SK-N-SH (cell line): ENCODE measurements at regions not wholly inside any gene's neighbourhood (a gene's known extent, or its start where the extent isn't known, plus 50 kb on each side); places are given as distances from the start of the nearest gene placed in this dataset.

Experiments
- CTCF ChIA-PET: fragments of 300-600, 350-600 bp; formaldehyde crosslinking; extraction: SDS; loops from one replicate; lab custom pipeline; 2021; lab: Yijun Ruan, JAX
- POLR2A ChIA-PET: fragments of 350-600 bp; sonication (Branson Sonifier 250); formaldehyde crosslinking; extraction: SDS; loops from one replicate; lab custom pipeline; 2020; ENCODE audit warnings: antibody characterized with exemption, inconsistent platforms; lab: Yijun Ruan, JAX
- DNase-seq: peaks from one replicate; pipeline ENCODE4 v3.0.0; 2012
- H2AFZ ChIP-seq: fragments of 200-600 bp; sonication (generic); 2 replicates; pipeline ENCODE4 v1.8.1; 2016; ENCODE audit warnings: antibody characterized with exemption, mild to moderate bottlenecking, low read depth
- H3F3A ChIP-seq: fragments of 200-600 bp; sonication (generic); replicated peaks from 2 replicates; pipeline ENCODE3; 2016; ENCODE audit warnings: antibody characterized with exemption, mild to moderate bottlenecking; ENCODE audit not compliant: insufficient read depth
- H3K27ac ChIP-seq, 2 experiments: fragments of 200-500 bp in 1 of 2; fragments of 200-600 bp in 1 of 2; sonication (Bioruptor generic) in 1 of 2; sonication (generic), shearing (Covaris generic) in 1 of 2; 2 replicates each; pipeline versions ENCODE4 v1.5.1 to v1.6.1; 2014 to 2016; ENCODE audit warnings: low read depth in 2 of 2, inconsistent platforms in 1 of 2, low read length in 1 of 2, mild to moderate bottlenecking in 1 of 2, mixed read lengths in 1 of 2
- H3K27me3 ChIP-seq: fragments of 200-600 bp; sonication (generic), shearing (Covaris generic); 2 replicates; pipeline ENCODE4 v1.6.1; 2016; ENCODE audit warnings: mixed run types; ENCODE audit not compliant: insufficient read depth
- H3K36me3 ChIP-seq, 2 experiments: fragments of 200-500 bp in 1 of 2; fragments of 200-600 bp in 1 of 2; sonication (Bioruptor generic) in 1 of 2; sonication (generic) in 1 of 2; replicated peaks in 1 of 2; 2 replicates each; pipeline versions ENCODE3 to v1.5.1; 2014 to 2016; ENCODE audit warnings: low read length in 1 of 2, mild to moderate bottlenecking in 1 of 2; ENCODE audit not compliant: insufficient read depth in 2 of 2, control insufficient read depth in 1 of 2
- H3K4me1 ChIP-seq, 2 experiments: fragments of 200-500 bp in 1 of 2; fragments of 200-600 bp in 1 of 2; sonication (Bioruptor generic) in 1 of 2; sonication (generic), shearing (Covaris generic) in 1 of 2; 2 replicates each; pipeline versions ENCODE4 v1.5.1 to v1.6.1; 2014 to 2016; ENCODE audit warnings: low read depth in 1 of 2, low read length in 1 of 2, mixed run types in 1 of 2; ENCODE audit not compliant: insufficient read depth in 2 of 2, control insufficient read depth in 1 of 2
- H3K4me2 ChIP-seq: fragments of 200-600 bp; sonication (generic), shearing (Covaris generic); 2 replicates; pipeline ENCODE4 v1.6.1; 2017; ENCODE audit warnings: mixed run types
- H3K4me3 ChIP-seq, 2 experiments: fragments of 200-500 bp in 1 of 2; fragments of 200-600 bp in 1 of 2; sonication (Bioruptor generic) in 1 of 2; sonication (generic), shearing (Covaris generic) in 1 of 2; 2 replicates each; pipeline versions ENCODE4 v1.5.1 to v1.8.1; 2014 to 2016; ENCODE audit warnings: low read depth in 2 of 2, inconsistent platforms in 1 of 2, low read length in 1 of 2, mild to moderate bottlenecking in 1 of 2, mixed read lengths in 1 of 2, moderate library complexity in 1 of 2
- H3K79me2 ChIP-seq: fragments of 200-600 bp; sonication (generic); 2 replicates; pipeline ENCODE4 v1.8.1; 2017; ENCODE audit warnings: mild to moderate bottlenecking; ENCODE audit not compliant: insufficient read depth
- H3K9ac ChIP-seq: fragments of 200-600 bp; sonication (generic); 2 replicates; pipeline ENCODE4 v1.6.1; 2017; ENCODE audit warnings: mixed run types
- H3K9me2 ChIP-seq: fragments of 200-600 bp; sonication (generic); 2 replicates; pipeline ENCODE4 v1.6.1; 2017; ENCODE audit warnings: mixed run types
- H3K9me3 ChIP-seq: fragments of 200-600 bp; sonication (generic); 2 replicates; pipeline ENCODE4 v1.6.1; 2017; ENCODE audit warnings: mixed run types, mild to moderate bottlenecking, moderate library complexity
- H4K20me1 ChIP-seq: fragments of 200-600 bp; sonication (generic); 2 replicates; pipeline ENCODE4 v1.6.1; 2017; ENCODE audit warnings: mild to moderate bottlenecking, mixed run types; ENCODE audit not compliant: insufficient read depth
- ELF1 ChIP-seq: IDR thresholded peaks from 2 replicates; pipeline ENCODE4 v1.4.0; 2012
- EP300 ChIP-seq, 2 experiments: IDR thresholded peaks; 2 replicates each; pipeline versions ENCODE4 v1.4.0 to v1.6.1; 2012; ENCODE audit warnings: borderline replicate concordance in 1 of 2, low read depth in 1 of 2, low read length in 1 of 2
- EZH2phosphoT487 ChIP-seq: fragments of 200-600 bp; sonication (generic); IDR thresholded peaks from 2 replicates; pipeline ENCODE4 v1.6.1; 2017; ENCODE audit warnings: low read depth, mixed run types, mild to moderate bottlenecking, antibody characterized with exemption, moderate library complexity, borderline replicate concordance
- FOSL2 ChIP-seq: IDR thresholded peaks from 2 replicates; pipeline ENCODE4 v1.4.0; 2012; ENCODE audit warnings: low read depth, mild to moderate bottlenecking, moderate library complexity, borderline replicate concordance
- FOXM1 ChIP-seq: IDR thresholded peaks from 2 replicates; pipeline ENCODE4 v1.4.0; 2012; ENCODE audit warnings: low read depth, mild to moderate bottlenecking
- GABPA ChIP-seq: IDR thresholded peaks from 2 replicates; pipeline ENCODE4 v1.4.0; 2012; ENCODE audit warnings: low read depth, mild to moderate bottlenecking
- GATA2 ChIP-seq: sonication (generic); formaldehyde crosslinking; IDR thresholded peaks from 2 replicates; pipeline ENCODE4 v1.5.0; 2020; ENCODE audit warnings: mild to moderate bottlenecking, missing genetic modification reagents
- IRF3 ChIP-seq: fragments of 150-350 bp; IDR thresholded peaks from 2 replicates; pipeline ENCODE4 v1.6.1; 2016; ENCODE audit warnings: mild to moderate bottlenecking, low read depth, low read length
- MAX ChIP-seq: IDR thresholded peaks from 2 replicates; pipeline ENCODE4 v1.4.0; 2012; ENCODE audit warnings: low read depth
- MEF2A ChIP-seq: IDR thresholded peaks from 2 replicates; pipeline ENCODE4 v1.4.0; 2012; ENCODE audit warnings: low read depth, borderline replicate concordance
- MXI1 ChIP-seq: IDR thresholded peaks from 2 replicates; pipeline ENCODE4 v1.6.1; 2012; ENCODE audit warnings: mild to moderate bottlenecking, low read depth, low read length, improper control_type of control experiment
- NFIC ChIP-seq: IDR thresholded peaks from 2 replicates; pipeline ENCODE4 v1.4.0; 2012; ENCODE audit warnings: borderline replicate concordance
- NRF1 ChIP-seq: IDR thresholded peaks from 2 replicates; pipeline ENCODE4 v1.6.1; 2012; ENCODE audit warnings: low read depth, mild to moderate bottlenecking, low read length
- PBX3 ChIP-seq: IDR thresholded peaks from 2 replicates; pipeline ENCODE4; 2012
- RAD21 ChIP-seq: IDR thresholded peaks from 2 replicates; pipeline ENCODE4 v1.6.1; 2012; ENCODE audit warnings: mild to moderate bottlenecking, low read length
- REST ChIP-seq: IDR thresholded peaks from 2 replicates; pipeline ENCODE4 v1.6.1; 2012; ENCODE audit warnings: mild to moderate bottlenecking, low read depth, low read length, moderate library complexity
- TAF1 ChIP-seq: IDR thresholded peaks from 2 replicates; pipeline ENCODE4 v1.6.1; 2012; ENCODE audit warnings: low read depth, mild to moderate bottlenecking, low read length, moderate library complexity, borderline replicate concordance
- TEAD4 ChIP-seq: IDR thresholded peaks from 2 replicates; pipeline ENCODE4 v1.4.0; 2012; ENCODE audit warnings: mild to moderate bottlenecking, borderline replicate concordance; ENCODE audit not compliant: insufficient read depth
- USF1 ChIP-seq: IDR thresholded peaks from 2 replicates; pipeline ENCODE4 v1.4.0; 2012; ENCODE audit warnings: low read depth, borderline replicate concordance
- WGBS: methylation state at CpG from one replicate; pipeline ENCODE4 v1.1.6; 2017; ENCODE audit warnings: low lambda C conversion rate; 5-methylcytosine and 5-hydroxymethylcytosine counted together

GRCh38 chr20:20780127-20780824 lies 67.8 kb upstream of the RALGAPA2 start:
- H3K36me3 ChIP-seq = no peaks in the 10 kb centered on the region
- H2AFZ ChIP-seq = no peak overlapping the region
- no peak overlapping the region for H3K9ac ChIP-seq
- no peak overlapping the region for H3K27ac ChIP-seq
- WGBS = 8% methylated on average over 7 of the region's 7 CpGs
- H3K27me3 ChIP-seq = no peaks in the 10 kb centered on the region; the same call in 1 of the 2 replicates
- DNase-seq = no peak
- no peak overlapping the region for H3K4me2 ChIP-seq
- TF ChIP-seq MEF2A (no peak), NRF1 (no peak), GATA2 (CRISPR knock-in tag) (no peak), MXI1 (no peak), MAX (no peak), EZH2phosphoT487 (no peak), TEAD4 (no peak), FOSL2 (no peak), PBX3 (no peak), ELF1 (no peak), USF1 (no peak), TAF1 (no peak), GABPA (no peak), IRF3 (no peak), NFIC (no peak), REST (no peak), RAD21 (no peak), EP300 (IDR thresholded peaks at IDR 0.05; ENCODE audit: borderline replicate concordance in 1 of 2, low read depth in 1 of 2, low read length in 1 of 2) (no peak), FOXM1 (no peak)
- H4K20me1 ChIP-seq = no peaks in the 10 kb centered on the region
- no peak overlapping the region for H3K4me3 ChIP-seq
- ChIA-PET POLR2A (no interaction called here), CTCF (interaction anchor here (1.0 to 1.3 kb wide), 2 partner anchors 45 to 101 kb away, joined by 4 read pairs; no protein-coding TSS in a partner anchor)
- no peaks in the 10 kb centered on the region for H3K9me2 ChIP-seq
- no peaks in the 10 kb centered on the region for H3F3A ChIP-seq
- no peaks in the 10 kb centered on the region; a peak in 1 of 4 replicates for H3K4me1 ChIP-seq
- H3K79me2 ChIP-seq = no peaks in the 10 kb centered on the region
- H3K9me3 ChIP-seq = no peaks in the 10 kb centered on the region
